ENCODE measurements at regions not wholly inside any gene's neighbourhood (a gene's known extent, or its start where the extent isn't known, plus 50 kb on each side); places are given as distances from the start of the nearest gene placed in this dataset.

DNA sequence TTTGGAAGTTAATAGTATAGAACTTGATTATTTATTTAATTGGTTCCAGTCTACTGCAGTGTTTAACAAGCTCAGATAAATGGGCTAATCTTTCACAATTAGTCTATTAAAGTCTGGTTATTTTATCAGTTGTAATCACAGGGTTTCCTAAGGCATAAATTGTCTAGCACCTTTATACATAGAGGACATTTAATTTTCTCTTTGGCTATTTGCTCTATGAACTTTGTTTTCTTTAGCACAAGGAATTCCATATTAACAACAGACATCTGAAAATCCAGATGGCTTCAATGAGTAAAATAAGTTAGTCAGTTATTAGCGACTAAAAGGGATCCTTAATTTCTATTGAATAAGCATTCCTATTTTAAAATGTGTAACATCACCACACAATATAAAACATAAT lies 1350.8 kb upstream of the SLC10A2 start:
- DNase-seq, result no peak

DNA sequence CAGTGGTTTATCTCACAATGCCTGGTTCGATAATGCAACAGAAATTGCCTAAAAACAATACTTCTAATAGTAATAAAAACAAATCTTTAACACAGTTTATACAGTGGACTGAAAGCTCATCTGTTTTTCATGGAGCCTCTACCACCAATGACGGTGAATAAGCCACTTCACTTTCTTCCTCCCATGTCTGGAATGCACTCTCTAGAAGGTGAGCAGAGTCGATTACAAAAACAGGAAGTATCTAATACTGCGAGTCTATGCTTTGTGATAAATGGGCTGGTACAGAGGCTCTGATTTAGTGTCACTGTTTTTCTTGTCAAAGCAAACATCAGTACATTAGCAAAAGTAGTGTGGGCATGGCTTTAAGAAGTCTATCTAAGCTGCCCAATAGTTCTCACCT lies 1348.6 kb upstream of the SLC10A2 start:
- no peak for DNase-seq

- no peak for DNase-seq
Measured at GRCh38 chr13:104414181-104414580, 1348.0 kb upstream of the SLC10A2 start.

DNA sequence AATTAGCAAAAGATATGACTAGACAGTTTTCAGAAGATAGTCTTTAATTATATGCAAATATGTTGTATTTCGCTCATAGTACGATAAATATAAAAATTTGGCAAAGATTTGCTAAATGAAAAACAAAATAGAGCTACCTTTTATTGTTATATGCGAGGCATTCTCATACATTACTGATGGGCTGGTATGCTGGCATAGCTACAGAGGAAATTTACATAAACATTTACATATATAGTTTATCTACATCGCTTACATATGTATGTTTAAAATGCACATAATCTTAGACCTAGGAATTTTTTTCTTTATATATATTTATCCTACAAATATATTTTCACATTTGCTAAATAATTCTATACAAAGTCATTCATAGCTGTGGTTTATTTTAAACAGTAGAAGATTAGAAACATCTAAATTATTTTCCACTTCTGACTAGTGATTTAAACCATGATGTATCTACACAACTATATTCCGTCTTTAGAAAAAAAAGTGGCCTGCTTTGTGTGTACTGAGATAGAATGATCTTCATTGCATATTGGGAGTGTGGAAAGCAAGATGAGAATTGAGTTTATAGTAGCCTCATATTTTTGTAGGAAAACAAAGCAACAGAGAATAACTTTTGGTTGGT lies 1345.0 kb upstream of the SLC10A2 start:
- no peak for DNase-seq

- DNase-seq, result no peak
Measured at GRCh38 chr13:104408733-104409132, 1342.5 kb upstream of the SLC10A2 start.

- DNase-seq, result no peak
Measured at GRCh38 chr13:104404325-104404724, 1338.1 kb upstream of the SLC10A2 start.

GRCh38 chr13:104389691-104390090 lies 1323.5 kb upstream of the SLC10A2 start:
- DNase-seq, result no peak

DNA sequence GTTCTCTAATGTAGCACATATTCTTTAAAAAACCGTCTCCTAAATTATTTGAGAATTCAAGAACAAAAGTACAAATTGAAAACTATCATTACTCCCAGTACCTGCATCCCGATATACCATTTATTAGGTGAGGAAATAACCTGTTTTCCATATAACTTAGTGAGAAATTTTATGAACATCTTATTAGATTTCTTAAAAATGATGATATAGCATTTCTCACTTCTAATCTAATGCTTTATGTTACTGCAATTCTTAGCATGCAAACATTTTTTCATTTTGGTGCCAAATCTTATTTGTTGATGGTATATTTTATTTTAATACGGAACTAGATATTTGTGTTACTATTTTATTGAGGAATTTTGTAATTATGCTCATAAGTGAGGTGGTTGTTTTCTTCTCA lies 1321.3 kb upstream of the SLC10A2 start:
- no peak for DNase-seq

GRCh38 chr13:104385404-104385803 lies 1319.2 kb upstream of the SLC10A2 start:
- DNase-seq, result no peak

GRCh38 chr13:104382951-104383350 lies 1316.7 kb upstream of the SLC10A2 start:
- no peak for DNase-seq

DNA sequence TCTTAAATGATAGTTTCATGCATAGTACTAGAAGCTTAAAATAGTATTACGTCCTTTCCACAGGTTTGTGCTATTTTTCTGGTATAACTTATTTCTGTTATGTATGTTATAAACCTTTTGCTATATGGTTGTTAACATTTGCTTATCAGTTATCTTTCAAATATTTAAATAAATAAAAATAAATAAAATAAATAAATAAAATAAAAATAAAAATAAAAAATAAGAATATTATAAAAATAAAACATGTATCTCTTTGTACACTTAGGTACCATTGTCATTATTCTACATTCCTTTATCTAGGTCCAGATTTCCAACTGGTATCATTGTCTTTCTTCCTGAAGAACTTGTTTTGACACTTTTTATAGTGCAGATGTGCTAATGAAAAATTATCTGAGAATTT lies 1310.4 kb upstream of the SLC10A2 start:
- DNase-seq, result no peak

- no peak for DNase-seq
Measured at GRCh38 chr13:104375614-104376013, 1309.4 kb upstream of the SLC10A2 start.

DNA sequence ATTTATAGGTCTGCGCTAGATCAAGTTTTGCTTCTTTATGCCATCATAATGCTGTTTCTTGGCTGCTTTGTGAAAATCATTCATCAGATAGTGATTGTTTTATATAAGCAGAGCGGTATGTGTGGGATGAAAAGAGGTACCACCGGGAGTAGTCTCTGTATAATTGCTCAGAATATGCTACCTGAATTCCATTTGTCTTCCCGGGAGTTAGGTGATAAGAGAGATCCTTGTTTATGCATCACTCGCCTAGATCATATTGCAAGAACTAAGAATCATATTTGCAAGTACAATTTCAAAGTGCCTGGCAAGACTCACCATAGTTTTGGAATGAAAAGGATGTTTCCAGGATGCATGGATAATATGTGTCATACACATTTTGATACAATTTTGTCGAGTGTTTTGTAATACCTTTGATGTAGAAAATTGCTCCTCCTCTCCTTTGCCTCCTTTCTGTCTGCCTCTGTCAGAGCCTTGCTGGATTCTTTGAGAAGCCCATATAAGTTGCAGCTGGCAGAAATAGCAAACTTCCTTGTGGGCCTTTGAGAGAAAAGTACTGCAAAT lies 1306.0 kb upstream of the SLC10A2 start:
- DNase-seq, result no peak

DNA sequence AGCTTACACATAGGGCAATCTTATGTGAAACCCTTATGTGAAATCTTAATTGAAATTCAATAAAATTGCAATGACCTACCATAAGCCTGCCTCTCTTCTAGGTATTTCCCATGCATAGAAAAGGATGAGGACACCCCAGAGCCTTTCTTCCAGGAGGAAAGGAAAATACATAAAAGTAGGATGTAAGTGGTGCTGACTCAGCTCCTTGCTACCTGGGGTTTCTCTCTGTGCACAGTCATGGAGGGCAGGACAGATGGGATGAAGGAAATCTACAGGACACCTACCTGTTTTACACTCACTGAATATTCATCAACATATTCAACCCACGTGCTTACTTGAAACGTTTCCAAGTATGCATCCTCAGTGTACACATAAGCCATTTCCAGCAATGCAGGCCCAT lies 1299.2 kb upstream of the SLC10A2 start:
- DNase-seq, result no peak

DNA sequence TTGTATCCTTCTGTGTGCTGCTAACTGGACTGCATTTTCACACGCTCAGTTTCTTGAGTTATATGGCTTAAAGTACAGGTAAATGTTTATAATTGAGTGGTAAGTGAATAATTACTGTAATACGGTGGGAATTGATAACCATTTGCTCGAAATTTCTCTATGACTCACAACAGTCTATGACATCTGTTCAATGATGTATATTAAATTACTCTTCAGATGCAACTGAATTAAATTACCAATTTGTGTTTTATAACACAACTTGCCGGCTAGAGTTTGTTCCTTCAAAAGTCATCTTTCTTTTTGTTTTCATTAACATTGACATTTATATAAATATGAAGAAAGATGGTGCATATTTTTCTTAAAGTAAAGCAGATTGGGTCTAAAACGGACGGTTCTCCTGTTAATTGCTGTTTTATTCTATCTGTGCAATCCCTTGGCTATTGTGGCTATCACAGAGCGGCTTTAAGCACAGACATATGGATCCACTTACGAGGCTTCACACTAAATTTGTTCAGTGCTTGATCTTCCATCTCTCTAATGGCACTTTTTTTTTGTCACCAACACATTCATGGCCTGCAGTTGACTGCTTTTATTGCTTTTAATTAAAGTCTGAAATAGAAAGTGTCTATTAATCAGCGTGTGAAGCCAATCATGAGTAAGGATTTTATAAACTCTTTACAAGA lies 1291.6 kb upstream of the SLC10A2 start:
- no peak for DNase-seq

DNA sequence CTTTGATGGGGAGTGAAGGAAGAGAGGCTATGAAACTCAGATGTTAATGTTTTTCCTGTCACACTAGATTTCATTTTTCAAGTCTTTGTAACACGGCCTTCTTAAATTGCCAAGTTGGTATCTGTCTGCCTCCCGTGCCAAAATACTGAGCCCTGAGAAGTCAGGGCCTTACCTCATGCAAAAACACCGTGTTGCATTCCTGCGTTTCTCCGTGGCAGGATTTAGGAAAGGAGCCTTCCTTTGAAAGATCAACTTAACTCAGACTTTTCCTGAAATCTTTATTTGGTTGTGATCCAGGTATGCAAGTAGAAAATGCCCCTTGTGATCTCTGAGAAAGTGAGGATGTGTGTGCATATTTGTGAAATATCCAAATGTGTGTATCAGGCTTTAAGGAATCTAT lies 1291.0 kb upstream of the SLC10A2 start:
- no peak for DNase-seq

- no peak for DNase-seq
Measured at GRCh38 chr13:104355041-104355670, 1288.9 kb upstream of the SLC10A2 start.

DNA sequence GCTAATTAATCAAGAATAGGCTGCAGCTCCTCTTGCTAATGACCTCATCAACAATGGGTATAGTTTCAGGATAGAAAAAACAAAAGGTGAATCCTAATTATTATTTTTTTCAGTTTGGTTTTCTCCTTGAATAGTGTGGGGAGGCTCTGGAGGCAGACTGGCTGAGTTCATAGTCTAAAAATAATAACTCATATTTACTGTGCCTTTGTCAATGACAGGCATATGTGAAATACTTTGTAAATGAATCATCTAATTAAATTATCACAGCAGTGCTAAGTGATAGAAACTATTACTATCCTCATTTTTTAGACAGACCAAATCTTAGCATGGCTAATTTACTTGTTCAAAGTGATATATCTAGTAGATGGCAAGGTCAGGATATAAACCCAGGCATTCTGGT lies 1261.0 kb upstream of the SLC10A2 start:
- DNase-seq, result no peak

DNA sequence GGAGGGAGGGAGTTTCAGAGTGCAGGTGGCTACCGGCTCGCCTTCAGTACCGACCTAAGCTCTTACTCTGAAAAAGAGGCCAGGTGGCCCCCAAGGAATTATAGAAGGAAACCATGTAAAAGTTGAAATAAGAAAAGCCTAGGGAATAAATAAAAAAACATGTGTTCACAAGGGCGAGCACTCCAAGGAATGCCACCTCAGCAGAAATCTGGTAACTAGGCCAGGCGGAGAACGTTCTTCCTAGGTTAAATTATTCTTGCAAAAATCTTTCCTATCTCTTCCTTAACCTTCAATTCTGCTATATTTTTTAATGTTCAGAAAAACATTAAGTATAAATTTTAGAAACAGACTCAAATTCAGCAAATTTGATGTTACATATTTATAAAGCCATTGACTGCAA lies 1260.3 kb upstream of the SLC10A2 start:
- DNase-seq, result no peak

DNA sequence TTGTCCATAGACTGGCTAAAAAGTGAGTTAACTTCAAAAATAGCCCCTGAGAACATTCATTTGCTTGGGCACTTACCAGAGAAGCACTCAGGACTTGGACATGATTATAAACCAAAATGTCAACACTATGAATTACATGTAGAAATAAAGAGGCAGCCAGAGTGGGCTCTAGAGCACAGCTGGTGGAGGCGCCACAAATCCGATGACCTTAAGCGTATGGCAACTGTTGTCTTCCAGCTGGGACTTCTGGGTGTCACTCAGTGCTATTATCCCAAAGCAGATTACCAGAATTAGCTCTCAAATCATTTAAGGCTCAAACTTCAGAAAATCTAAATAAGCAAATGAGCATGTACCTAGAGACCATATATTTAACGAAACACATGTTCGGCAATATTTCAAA lies 1255.5 kb upstream of the SLC10A2 start:
- DNase-seq, result no peak

DNA sequence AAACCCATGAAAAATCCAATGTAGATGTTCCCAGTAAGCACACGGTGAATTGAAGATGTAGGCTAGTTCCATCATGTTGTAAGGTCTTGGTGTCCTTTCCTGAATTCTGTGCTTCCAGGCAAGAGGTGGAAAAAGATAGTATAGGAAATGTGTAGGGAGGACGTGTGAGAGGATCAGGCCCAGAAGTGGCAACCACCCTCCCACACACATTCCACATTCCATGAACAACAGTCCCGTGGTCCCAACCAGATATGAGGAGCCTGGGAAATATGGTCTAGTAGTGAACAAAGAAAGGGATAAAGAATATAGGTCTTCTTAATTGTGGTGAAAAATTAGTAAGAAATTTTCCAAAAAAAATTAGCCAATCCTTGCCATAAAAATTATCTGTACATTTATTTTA lies 1254.2 kb upstream of the SLC10A2 start:
- DNase-seq, result no peak

GRCh38 chr13:104318121-104318520 lies 1251.9 kb upstream of the SLC10A2 start:
- no peak for DNase-seq

- DNase-seq, result no peak
Measured at GRCh38 chr13:104315606-104316005, 1249.4 kb upstream of the SLC10A2 start.

GRCh38 chr13:104314926-104315535 lies 1248.8 kb upstream of the SLC10A2 start:
- DNase-seq, result no peak
